DOHH2 (cell line): ENCODE measurements at regions not wholly inside any gene's neighbourhood (a gene's known extent, or its start where the extent isn't known, plus 50 kb on each side); places are given as distances from the start of the nearest gene placed in this dataset.

ENCODE experiments used
- H3F3A ChIP-seq: fragments of 200-600 bp; sonication (generic), shearing (Covaris generic); 2 replicates; pipeline ENCODE4 v1.6.0; 2016; ENCODE audit warnings: antibody characterized with exemption, mild to moderate bottlenecking; ENCODE audit not compliant: control insufficient read depth, insufficient read depth
- H3K27ac ChIP-seq: fragments of 200-600 bp; sonication (generic); 2 replicates; pipeline ENCODE4 v1.5.1; 2014; ENCODE audit warnings: low read depth, mild to moderate bottlenecking, low read length, moderate library complexity
- H3K27me3 ChIP-seq: fragments of 200-600 bp; sonication (generic); 2 replicates; pipeline ENCODE4 v1.6.1; 2014; ENCODE audit warnings: mild to moderate bottlenecking, low read length, mixed read lengths; ENCODE audit not compliant: control insufficient read depth
- H3K36me3 ChIP-seq: fragments of 200-600 bp; sonication (generic); 2 replicates; pipeline ENCODE4 v1.6.1; 2014; ENCODE audit warnings: mild to moderate bottlenecking, low read length, moderate library complexity, mixed read lengths; ENCODE audit not compliant: control insufficient read depth
- H3K4me1 ChIP-seq: fragments of 200-600 bp; sonication (generic); 2 replicates; pipeline ENCODE4 v1.6.1; 2014; ENCODE audit warnings: mild to moderate bottlenecking, low read length, mixed read lengths; ENCODE audit not compliant: control insufficient read depth
- H3K4me2 ChIP-seq: fragments of 200-600 bp; sonication (generic); 2 replicates; pipeline ENCODE4 v1.6.0; 2014; ENCODE audit warnings: mild to moderate bottlenecking, low read length, moderate library complexity
- H3K4me3 ChIP-seq: fragments of 200-600 bp; sonication (generic); 2 replicates; pipeline ENCODE4 v1.5.1; 2014; ENCODE audit warnings: mild to moderate bottlenecking, low read length, mixed read lengths
- H3K79me2 ChIP-seq: fragments of 200-600 bp; sonication (generic); 2 replicates; pipeline ENCODE4 v1.6.1; 2014; ENCODE audit warnings: mild to moderate bottlenecking, low read length, mixed read lengths; ENCODE audit not compliant: control insufficient read depth
- H3K9me2 ChIP-seq: fragments of 200-600 bp; sonication (generic); replicated peaks from 2 replicates; pipeline ENCODE4 v1.6.1; 2014; ENCODE audit warnings: mild to moderate bottlenecking, low read length, mixed read lengths; ENCODE audit not compliant: control insufficient read depth
- H3K9me3 ChIP-seq: fragments of 200-600 bp; sonication (generic); 2 replicates; pipeline ENCODE4 v1.6.1; 2014; ENCODE audit warnings: antibody characterized with exemption, low read length, mixed read lengths; ENCODE audit not compliant: control insufficient read depth, insufficient read depth
- H4K20me1 ChIP-seq: fragments of 200-600 bp; sonication (generic); 2 replicates; pipeline ENCODE4 v1.6.0; 2014; ENCODE audit warnings: low read depth, mild to moderate bottlenecking, antibody characterized with exemption, low read length, moderate library complexity; ENCODE audit not compliant: control insufficient read depth, insufficient read depth
- EZH2phosphoT487 ChIP-seq: fragments of 200-600 bp; sonication (generic); IDR thresholded peaks from 2 replicates; pipeline ENCODE4 v1.6.1; 2017; ENCODE audit warnings: borderline replicate concordance, mild to moderate bottlenecking, antibody characterized with exemption, low read length, moderate library complexity, mixed read lengths
- TF ChIP-seq, protein P1 (sequence below): fragments of 200-600 bp; sonication (generic); IDR thresholded peaks from one replicate; pipeline ENCODE4 v1.5.1; 2014; ENCODE audit warnings: antibody characterized with exemption, mild to moderate bottlenecking, low read depth, low read length; ENCODE audit not compliant: poor library complexity, severe bottlenecking

DNA sequence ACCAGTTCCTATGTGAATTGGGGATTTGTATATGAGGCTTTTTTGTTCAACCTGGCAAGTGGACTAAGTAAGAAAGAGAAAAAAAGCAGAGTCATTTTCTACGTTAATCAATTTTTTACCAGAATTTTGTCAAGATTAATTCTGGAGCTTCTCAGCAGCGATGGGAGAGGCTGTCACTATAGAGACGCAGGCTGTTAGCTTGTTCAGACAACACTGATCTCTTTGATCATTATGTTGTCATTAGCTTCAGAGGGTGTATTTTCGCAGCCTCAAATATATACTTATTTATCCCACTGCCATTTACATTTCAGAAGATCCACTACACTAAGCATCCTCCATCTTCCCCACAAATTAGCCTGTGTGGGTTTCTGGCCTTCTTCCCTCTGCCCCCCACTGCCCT is 196.7 kb upstream of the PFKP start:
- Histone ChIP-seq H3K36me3 (no peaks in the 10 kb centered on the region), H3K9me2 (no peaks in the 10 kb centered on the region), H3K4me3 (no peak overlapping the region), H3K27ac (no peak overlapping the region), H3K9me3 (no peaks in the 10 kb centered on the region), H3K27me3 (no peaks in the 10 kb centered on the region), H3K79me2 (no peaks in the 10 kb centered on the region), H4K20me1 (no peaks in the 10 kb centered on the region), H3F3A (no peaks in the 10 kb centered on the region), H3K4me2 (no peak overlapping the region), H3K4me1 (no peaks in the 10 kb centered on the region)
- TF ChIP-seq, protein P1, sequence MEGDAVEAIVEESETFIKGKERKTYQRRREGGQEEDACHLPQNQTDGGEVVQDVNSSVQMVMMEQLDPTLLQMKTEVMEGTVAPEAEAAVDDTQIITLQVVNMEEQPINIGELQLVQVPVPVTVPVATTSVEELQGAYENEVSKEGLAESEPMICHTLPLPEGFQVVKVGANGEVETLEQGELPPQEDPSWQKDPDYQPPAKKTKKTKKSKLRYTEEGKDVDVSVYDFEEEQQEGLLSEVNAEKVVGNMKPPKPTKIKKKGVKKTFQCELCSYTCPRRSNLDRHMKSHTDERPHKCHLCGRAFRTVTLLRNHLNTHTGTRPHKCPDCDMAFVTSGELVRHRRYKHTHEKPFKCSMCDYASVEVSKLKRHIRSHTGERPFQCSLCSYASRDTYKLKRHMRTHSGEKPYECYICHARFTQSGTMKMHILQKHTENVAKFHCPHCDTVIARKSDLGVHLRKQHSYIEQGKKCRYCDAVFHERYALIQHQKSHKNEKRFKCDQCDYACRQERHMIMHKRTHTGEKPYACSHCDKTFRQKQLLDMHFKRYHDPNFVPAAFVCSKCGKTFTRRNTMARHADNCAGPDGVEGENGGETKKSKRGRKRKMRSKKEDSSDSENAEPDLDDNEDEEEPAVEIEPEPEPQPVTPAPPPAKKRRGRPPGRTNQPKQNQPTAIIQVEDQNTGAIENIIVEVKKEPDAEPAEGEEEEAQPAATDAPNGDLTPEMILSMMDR: no peak
- TF ChIP-seq EZH2phosphoT487: no peak

DNA sequence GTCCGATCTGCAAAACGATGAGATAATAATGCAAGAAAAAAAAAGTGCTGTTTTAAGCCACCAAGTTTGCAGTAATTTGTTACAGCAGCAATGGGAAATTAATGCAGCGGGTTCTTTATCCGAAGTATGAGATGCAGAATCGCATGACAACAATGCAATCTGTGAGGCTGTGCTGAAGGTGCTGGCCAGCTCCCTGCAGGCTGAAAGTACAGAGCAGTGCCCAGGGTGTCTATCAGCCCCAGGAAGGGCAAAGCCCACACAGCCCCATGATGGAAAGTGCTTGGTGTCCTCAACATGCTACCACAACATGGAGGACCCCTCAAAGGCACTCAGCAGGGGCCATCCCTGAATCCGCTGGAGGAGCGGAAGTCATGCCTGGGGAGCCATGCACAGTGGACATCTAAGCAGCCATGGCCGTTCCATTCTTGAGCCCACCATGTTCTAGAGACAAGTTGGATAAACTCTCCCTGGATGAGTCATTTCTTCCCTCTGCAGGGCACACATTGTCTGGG is 199.5 kb upstream of the PFKP start:
- TF ChIP-seq, protein P1: no peak
- no peak for TF ChIP-seq EZH2phosphoT487
- H3K4me3 ChIP-seq: no peak overlapping the region
- H3K4me1 ChIP-seq: no peaks in the 10 kb centered on the region
- no peaks in the 10 kb centered on the region for H3K9me2 ChIP-seq
- no peaks in the 10 kb centered on the region for H3K36me3 ChIP-seq
- H3K79me2 ChIP-seq: no peaks in the 10 kb centered on the region
- H3K9me3 ChIP-seq: no peaks in the 10 kb centered on the region
- H3K27ac ChIP-seq: no peak overlapping the region
- H3K27me3 ChIP-seq: no peaks in the 10 kb centered on the region
- no peaks in the 10 kb centered on the region for H3F3A ChIP-seq
- H3K4me2 ChIP-seq: no peak overlapping the region
- no peaks in the 10 kb centered on the region for H4K20me1 ChIP-seq

DNA sequence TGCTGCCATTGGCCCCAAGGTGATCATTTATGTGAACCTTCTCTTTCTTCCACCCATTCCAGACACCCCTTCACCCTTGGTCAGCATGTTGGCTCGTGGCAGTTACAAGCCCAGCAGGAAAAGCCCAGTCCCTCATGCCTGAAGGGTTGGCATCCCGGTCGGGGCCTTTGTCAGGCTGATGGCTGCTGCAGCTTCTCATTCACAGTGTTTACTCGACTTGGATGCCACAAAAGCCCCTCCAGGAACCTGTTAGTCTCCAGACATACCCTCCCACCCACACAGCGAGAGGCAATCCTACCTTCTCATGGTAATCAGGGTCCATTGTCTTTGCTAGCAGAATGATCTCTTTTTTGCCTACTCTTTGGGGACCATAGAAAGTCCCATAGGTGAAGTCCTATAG is 200.8 kb upstream of the PFKP start:
- TF ChIP-seq, protein P1: no peak
- no peak for TF ChIP-seq EZH2phosphoT487
- Histone ChIP-seq H3K4me3 (no peak overlapping the region), H3K36me3 (no peaks in the 10 kb centered on the region), H3K27ac (no peak overlapping the region), H3K9me3 (no peaks in the 10 kb centered on the region), H3K79me2 (no peaks in the 10 kb centered on the region), H4K20me1 (no peaks in the 10 kb centered on the region), H3K9me2 (no peaks in the 10 kb centered on the region), H3K4me1 (no peaks in the 10 kb centered on the region), H3F3A (no peaks in the 10 kb centered on the region), H3K27me3 (no peaks in the 10 kb centered on the region), H3K4me2 (no peak overlapping the region)
